AML-193 (cell line): ENCODE measurements at regions not wholly inside any gene's neighbourhood (a gene's known extent, or its start where the extent isn't known, plus 50 kb on each side); places are given as distances from the start of the nearest gene placed in this dataset.

Experiments used
- DNase-seq, 2 experiments: peaks; one replicate each; lab custom pipeline; 2025; lab: John Stamatoyannopoulos, UW

- no peak for DNase-seq
Measured at GRCh38 chr18:60663060-60663989, 290.8 kb upstream of the MC4R start.

- DNase-seq = no peak
Measured at GRCh38 chr18:60664736-60665135, 292.2 kb upstream of the MC4R start.

- DNase-seq = no peak
Measured at GRCh38 chr18:60667016-60667415, 294.4 kb upstream of the MC4R start.

DNA sequence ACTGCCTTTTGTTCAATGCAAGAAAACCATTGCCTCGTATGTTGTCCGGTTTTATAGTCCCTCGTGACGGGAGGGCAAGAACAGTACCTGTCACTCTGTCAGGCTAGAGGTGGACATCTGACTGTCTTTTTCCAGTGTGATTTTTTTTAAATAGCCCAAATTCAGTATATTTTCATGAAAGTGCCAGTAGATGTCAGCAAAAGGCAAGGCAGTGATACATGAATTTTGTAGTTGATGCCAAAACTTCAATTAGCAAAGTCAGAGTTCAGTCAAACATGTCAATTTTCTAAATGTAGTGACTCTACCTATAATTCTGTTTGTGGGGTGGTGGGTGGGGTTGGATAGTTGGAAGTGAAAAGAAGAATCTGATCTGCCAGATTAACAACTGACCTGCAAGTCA is 296.0 kb upstream of the MC4R start:
- DNase-seq = no peak

GRCh38 chr18:60669938-60670337 is 297.4 kb upstream of the MC4R start:
- no peak for DNase-seq

DNA sequence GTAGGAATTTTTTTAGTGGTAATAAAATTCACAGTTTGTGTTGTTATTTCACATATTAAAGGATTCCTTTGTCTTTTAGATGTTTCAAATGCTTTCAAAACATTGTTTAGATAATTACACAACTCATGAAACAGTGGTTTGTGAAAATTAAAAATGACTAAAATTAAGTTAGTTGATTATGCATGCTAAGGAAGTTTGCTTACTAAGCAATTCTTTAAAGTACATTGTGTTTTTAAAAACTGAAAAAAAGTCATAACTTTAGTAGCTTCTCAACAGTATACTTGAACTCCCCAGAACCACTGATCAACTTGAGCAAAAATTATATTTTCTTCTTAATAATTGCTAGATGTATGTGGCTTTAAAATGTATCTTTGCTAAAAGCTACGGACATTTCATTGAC is 298.4 kb upstream of the MC4R start:
- no peak for DNase-seq

- DNase-seq = no peak
Measured at GRCh38 chr18:60675126-60675525, 302.6 kb upstream of the MC4R start.

DNA sequence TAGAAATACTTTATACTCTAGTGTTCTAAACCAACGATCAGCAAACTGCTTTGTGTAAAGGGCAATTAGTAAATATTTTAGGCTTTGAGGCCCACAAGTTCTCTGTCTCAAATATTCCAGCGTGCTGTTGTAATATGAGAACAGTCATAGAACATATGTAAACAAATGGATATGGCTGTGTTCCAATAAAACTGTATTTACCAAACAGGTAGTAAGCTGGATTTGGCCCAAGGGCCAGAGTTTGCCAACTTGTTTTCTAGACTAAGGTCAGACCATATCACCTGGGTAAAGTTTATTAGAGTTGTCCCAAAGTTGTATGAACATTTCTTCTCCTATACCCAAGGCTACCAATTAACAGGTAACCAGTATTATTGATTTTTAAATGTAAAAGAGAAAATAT is 303.2 kb upstream of the MC4R start:
- no peak for DNase-seq

DNA sequence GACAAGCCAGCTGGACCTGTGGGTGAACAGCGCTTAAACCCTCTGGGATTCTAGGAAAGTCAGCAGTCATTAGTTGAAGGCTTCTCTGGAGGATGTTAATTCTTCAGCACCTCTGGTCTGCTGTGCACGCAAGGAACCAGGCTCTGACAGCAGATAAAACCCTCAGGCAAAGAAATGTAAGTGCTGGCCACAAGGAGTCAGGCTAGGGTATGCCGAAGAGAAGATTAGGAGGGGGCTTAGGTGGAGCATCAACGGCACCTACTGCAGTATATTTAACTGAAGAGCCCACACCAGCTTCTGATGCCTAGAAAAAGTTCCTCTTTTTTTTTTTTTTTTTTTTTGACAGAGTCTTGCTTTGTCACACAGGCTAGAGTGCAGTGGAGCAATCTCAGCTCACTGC is 304.2 kb upstream of the MC4R start:
- no peak for DNase-seq

DNA sequence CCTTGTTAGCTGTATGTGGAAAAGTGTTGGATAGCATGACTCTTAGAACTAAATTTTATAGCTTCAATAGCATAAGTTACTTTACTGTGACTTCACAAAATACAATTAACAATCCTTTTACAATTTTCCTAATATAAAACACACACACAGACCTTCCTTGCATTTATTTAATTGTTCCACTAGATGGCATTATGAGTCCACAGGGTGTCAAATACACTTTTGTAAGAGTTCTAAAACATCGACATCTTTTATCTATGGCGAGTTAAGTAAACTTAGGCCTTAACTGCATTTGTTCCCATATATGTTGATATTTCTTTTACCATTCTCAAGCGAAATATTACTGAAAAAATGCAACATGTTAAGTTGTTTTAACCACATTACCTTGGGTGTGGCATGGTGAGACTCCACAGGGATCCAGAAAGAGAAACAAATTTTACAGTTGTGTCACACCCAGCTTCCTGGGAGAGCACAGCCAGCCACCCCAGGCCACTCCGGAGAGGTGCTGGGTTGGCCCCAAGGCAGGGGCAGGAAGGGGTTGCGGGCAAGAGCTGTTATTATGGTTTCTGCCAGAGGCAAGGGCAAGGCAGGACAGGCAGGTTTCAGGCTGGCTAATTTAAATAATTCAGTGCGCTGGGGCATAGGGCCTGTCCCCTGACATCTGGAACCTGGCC is 312.4 kb upstream of the MC4R start:
- peak; percentile 6 to 42 for DNase-seq

GRCh38 chr18:60686142-60686541 is 313.6 kb upstream of the MC4R start:
- DNase-seq = no peak

- no peak for DNase-seq
Measured at GRCh38 chr18:60691061-60691460, 318.5 kb upstream of the MC4R start.

GRCh38 chr18:60693426-60693825 is 320.9 kb upstream of the MC4R start:
- no peak for DNase-seq

GRCh38 chr18:60698901-60699300 is 326.3 kb upstream of the MC4R start:
- no peak for DNase-seq

DNA sequence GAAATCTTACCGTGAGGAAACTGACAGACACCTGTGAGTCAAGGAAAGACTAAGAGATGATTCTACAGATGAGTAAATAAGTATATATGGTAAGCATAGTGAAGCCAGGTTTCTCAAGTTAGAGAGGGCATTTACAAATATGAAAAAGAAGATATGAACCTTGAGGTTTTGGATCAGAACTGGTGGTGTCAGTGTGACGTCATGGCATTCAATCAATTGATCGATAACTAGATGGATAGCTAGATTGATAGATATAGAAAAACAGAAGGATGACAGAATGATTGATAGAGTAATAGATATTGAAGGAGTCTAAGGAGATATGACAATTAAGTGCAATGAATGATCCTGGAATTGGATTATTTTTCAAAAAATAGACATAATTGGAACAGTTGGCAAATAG is 350.2 kb upstream of the MC4R start:
- no peak for DNase-seq

DNA sequence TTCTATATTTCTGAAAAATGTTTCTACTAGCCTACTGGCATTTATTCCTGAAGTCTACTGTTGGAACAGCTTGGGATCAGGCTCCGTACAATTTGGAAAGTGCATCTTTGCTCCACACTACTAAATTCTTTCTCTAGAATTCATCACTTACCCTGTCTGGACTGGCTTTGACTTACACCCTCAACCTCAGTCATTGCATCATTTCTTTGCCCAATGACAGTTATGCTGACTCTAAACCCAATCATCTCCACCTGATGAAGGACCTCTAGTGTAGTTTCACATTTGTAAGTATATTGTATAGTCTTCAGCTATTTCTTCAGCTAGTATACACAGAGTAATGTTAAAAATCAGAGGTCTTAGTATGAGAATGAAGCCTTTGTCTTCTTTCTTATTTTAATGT is 359.6 kb upstream of the MC4R start:
- DNase-seq = no peak

DNA sequence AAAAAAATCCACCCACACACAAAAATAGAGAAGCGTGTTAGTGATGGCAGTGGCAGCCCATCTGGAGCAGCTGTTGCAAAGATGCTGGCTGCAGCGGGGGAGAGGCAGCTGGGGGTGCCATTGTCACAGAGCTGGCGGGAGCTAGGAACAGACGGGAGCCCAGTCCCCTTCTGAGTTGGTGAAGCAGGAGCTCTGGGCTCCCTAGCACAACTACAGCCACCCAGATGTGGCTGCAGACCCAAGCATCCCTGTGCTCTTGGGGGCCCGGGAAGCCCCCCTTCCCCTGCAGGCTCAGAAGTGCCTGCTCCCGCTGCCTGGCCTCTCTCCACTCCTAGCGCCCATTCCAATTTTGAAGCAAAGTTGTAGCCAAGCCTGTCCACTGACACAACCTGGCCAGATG is 366.6 kb upstream of the MC4R start:
- DNase-seq = no peak

GRCh38 chr18:60740313-60740712 is 367.7 kb upstream of the MC4R start:
- no peak for DNase-seq

DNA sequence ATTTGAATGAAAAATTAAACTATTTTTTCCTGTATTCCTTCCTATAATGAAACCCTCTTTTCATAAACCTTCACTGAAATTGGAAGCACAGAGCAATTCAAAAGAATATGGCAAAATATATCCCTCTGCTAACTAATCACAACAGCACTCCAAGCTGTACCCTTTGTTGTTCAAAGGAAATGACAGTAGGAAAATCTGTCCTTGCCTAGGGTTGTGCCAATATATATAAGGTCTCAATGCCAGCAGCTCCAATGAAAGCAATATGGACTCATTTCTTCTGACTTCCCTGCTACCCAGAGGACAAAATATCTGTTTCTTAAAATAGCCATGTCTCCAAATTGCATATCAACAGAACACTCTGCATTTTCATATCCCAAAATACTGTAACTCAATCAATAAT is 373.9 kb upstream of the MC4R start:
- DNase-seq = no peak

- DNase-seq = no peak
Measured at GRCh38 chr18:60746919-60747318, 374.3 kb upstream of the MC4R start.

DNA sequence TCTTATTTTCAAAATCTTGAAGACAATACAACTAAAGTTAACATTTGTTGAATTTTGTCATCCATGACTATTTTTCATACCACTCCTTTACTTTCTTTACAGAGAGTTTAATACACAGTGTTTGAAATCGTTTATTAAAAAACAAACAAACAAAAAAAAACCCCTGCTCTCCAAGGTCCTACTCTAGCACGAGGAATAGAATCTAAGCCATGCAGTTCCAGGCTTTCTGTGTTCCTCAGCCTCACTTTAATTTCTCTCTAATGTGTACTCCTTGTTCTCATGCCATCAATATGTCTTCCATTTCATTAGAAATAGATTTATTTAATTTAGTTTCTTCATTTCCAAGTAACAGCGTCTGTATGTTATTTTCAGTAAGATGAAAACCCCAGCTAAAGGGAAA is 381.2 kb upstream of the MC4R start:
- no peak for DNase-seq

- no peak for DNase-seq
Measured at GRCh38 chr18:60754413-60755009, 381.9 kb upstream of the MC4R start.

- no peak for DNase-seq
Measured at GRCh38 chr18:60755134-60755533, 382.6 kb upstream of the MC4R start.
